HFF-Myc (cell line): ENCODE measurements at regions not wholly inside any gene's neighbourhood (a gene's known extent, or its start where the extent isn't known, plus 50 kb on each side); places are given as distances from the start of the nearest gene placed in this dataset.

Source experiments
- DNase-seq: peaks from one replicate; pipeline ENCODE4 v3.0.0-alpha.2; 2011; ENCODE audit warnings: low read depth; ENCODE audit errors: extremely low read depth
- H3K4me3 ChIP-seq: replicated peaks from 2 replicates; pipeline ENCODE4 v1.5.1; 2011; ENCODE audit warnings: low read depth, mild to moderate bottlenecking, control low read depth, low read length
- CTCF ChIP-seq: IDR thresholded peaks from 2 replicates; pipeline ENCODE4 v1.5.1; 2012; ENCODE audit warnings: mild to moderate bottlenecking, low read depth, low read length, control low read depth; ENCODE audit errors: missing control alignments

- no peak overlapping the region for H3K4me3 ChIP-seq
- DNase-seq = no peak
- no peak for TF ChIP-seq CTCF
Observed at GRCh38 chr5:89572696-89573095, 689.7 kb upstream of the MEF2C start.

- no peak for DNase-seq
- TF ChIP-seq CTCF = no peak
- no peak overlapping the region for H3K4me3 ChIP-seq
Observed at GRCh38 chr5:89570557-89570956, 687.6 kb upstream of the MEF2C start.

- H3K4me3 ChIP-seq = no peak overlapping the region
- no peak for DNase-seq
- no peak for TF ChIP-seq CTCF
Observed at GRCh38 chr5:89566340-89566739, 683.4 kb upstream of the MEF2C start.

- no peak for TF ChIP-seq CTCF
- DNase-seq = no peak
- no peak overlapping the region for H3K4me3 ChIP-seq
Observed at GRCh38 chr5:89560696-89561095, 677.7 kb upstream of the MEF2C start.

GRCh38 chr5:89556215-89556913 is 673.4 kb upstream of the MEF2C start:
- TF ChIP-seq CTCF = no peak
- no peak overlapping the region for H3K4me3 ChIP-seq
- peak; percentile 12 for DNase-seq

GRCh38 chr5:89546657-89547056 is 663.7 kb upstream of the MEF2C start:
- TF ChIP-seq CTCF = no peak
- H3K4me3 ChIP-seq = no peak overlapping the region
- no peak for DNase-seq

- no peak overlapping the region for H3K4me3 ChIP-seq
- no peak for DNase-seq
- no peak for TF ChIP-seq CTCF
Observed at GRCh38 chr5:89545626-89546025, 662.6 kb upstream of the MEF2C start.
